ENCODE measurements at regions not wholly inside any gene's neighbourhood (a gene's known extent, or its start where the extent isn't known, plus 50 kb on each side); places are given as distances from the start of the nearest gene placed in this dataset.

- no peaks in the 10 kb centered on the region for H3K36me3 ChIP-seq (ENCODE audit: control insufficient read depth, insufficient read depth, low read length)
- no peak overlapping the region for H3K4me3 ChIP-seq (replicated peaks in 1 of 4; ENCODE audit: control extremely low read depth in 1 of 4, insufficient read depth in 1 of 4, low read depth in 3 of 4, low read length in 4 of 4)
- no peak for DNase-seq (ENCODE audit: low read depth in 2 of 2)
- H3K27me3 ChIP-seq (ENCODE audit: control insufficient read depth, insufficient read depth, low read length), result no peaks in the 10 kb centered on the region
- no peak overlapping the region for H3K4me2 ChIP-seq (ENCODE audit: extremely low read depth, insufficient read depth, low read length)
- H2AFZ ChIP-seq (ENCODE audit: low read length), result no peak overlapping the region
- no peaks in the 10 kb centered on the region for H3K79me2 ChIP-seq (ENCODE audit: control insufficient read depth, insufficient read depth, low read length)
- no peaks in the 10 kb centered on the region for H3K9me3 ChIP-seq (ENCODE audit: control insufficient read depth, insufficient read depth, low read depth, low read length)
- no peaks in the 10 kb centered on the region for H3K4me1 ChIP-seq (ENCODE audit: control insufficient read depth, extremely low read depth, insufficient read depth, low read length)
- no peak overlapping the region for H3K9ac ChIP-seq (ENCODE audit: insufficient read depth, low read length)
- no peak overlapping the region for H3K27ac ChIP-seq (ENCODE audit: insufficient read depth, low read length)
- no peaks in the 10 kb centered on the region for H4K20me1 ChIP-seq (ENCODE audit: control insufficient read depth, extremely low read depth, insufficient read depth, low read length)
- no peak for TF ChIP-seq CTCF (conservative IDR thresholded peaks at IDR 0.05 in 1 of 2, IDR thresholded peaks at IDR 0.05 in 1 of 2; ENCODE audit: low read depth in 1 of 2, low read length in 2 of 2)
Measured at GRCh38 chr14:25436288-25436875, 386.4 kb upstream of the STXBP6 start.

- H3K4me2 ChIP-seq (ENCODE audit: extremely low read depth, insufficient read depth, low read length), result no peak overlapping the region
- no peaks in the 10 kb centered on the region for H4K20me1 ChIP-seq (ENCODE audit: control insufficient read depth, extremely low read depth, insufficient read depth, low read length)
- H3K79me2 ChIP-seq (ENCODE audit: control insufficient read depth, insufficient read depth, low read length), result no peaks in the 10 kb centered on the region
- H2AFZ ChIP-seq (ENCODE audit: low read length), result no peak overlapping the region
- no peaks in the 10 kb centered on the region for H3K9me3 ChIP-seq (ENCODE audit: control insufficient read depth, insufficient read depth, low read depth, low read length)
- no peaks in the 10 kb centered on the region for H3K4me1 ChIP-seq (ENCODE audit: control insufficient read depth, extremely low read depth, insufficient read depth, low read length)
- no peaks in the 10 kb centered on the region for H3K36me3 ChIP-seq (ENCODE audit: control insufficient read depth, insufficient read depth, low read length)
- TF ChIP-seq CTCF (conservative IDR thresholded peaks at IDR 0.05 in 1 of 2, IDR thresholded peaks at IDR 0.05 in 1 of 2; ENCODE audit: low read depth in 1 of 2, low read length in 2 of 2) (no peak), EZH2 (IDR thresholded peaks at IDR 0.05; ENCODE audit: low read length, missing control alignments) (no peak)
- no peak overlapping the region for H3K9ac ChIP-seq (ENCODE audit: insufficient read depth, low read length)
- no peak overlapping the region for H3K4me3 ChIP-seq (replicated peaks in 1 of 4; ENCODE audit: control extremely low read depth in 1 of 4, insufficient read depth in 1 of 4, low read depth in 3 of 4, low read length in 4 of 4)
- DNase-seq (ENCODE audit: low read depth in 2 of 2), result no peak
- no peaks in the 10 kb centered on the region for H3K27me3 ChIP-seq (ENCODE audit: control insufficient read depth, insufficient read depth, low read length)
- H3K27ac ChIP-seq (ENCODE audit: insufficient read depth, low read length), result no peak overlapping the region
Measured at GRCh38 chr14:25431211-25432076, 381.5 kb upstream of the STXBP6 start.

- Histone ChIP-seq H3K4me2 (ENCODE audit: extremely low read depth, insufficient read depth, low read length) (no peak overlapping the region), H3K79me2 (ENCODE audit: control insufficient read depth, insufficient read depth, low read length) (no peaks in the 10 kb centered on the region), H3K36me3 (ENCODE audit: control insufficient read depth, insufficient read depth, low read length) (no peaks in the 10 kb centered on the region), H2AFZ (ENCODE audit: low read length) (no peak overlapping the region), H3K9me3 (ENCODE audit: control insufficient read depth, insufficient read depth, low read depth, low read length) (no peaks in the 10 kb centered on the region), H3K27ac (ENCODE audit: insufficient read depth, low read length) (no peak overlapping the region), H4K20me1 (ENCODE audit: control insufficient read depth, extremely low read depth, insufficient read depth, low read length) (no peaks in the 10 kb centered on the region), H3K4me1 (ENCODE audit: control insufficient read depth, extremely low read depth, insufficient read depth, low read length) (no peaks in the 10 kb centered on the region), H3K27me3 (ENCODE audit: control insufficient read depth, insufficient read depth, low read length) (no peaks in the 10 kb centered on the region), H3K9ac (ENCODE audit: insufficient read depth, low read length) (no peak overlapping the region), H3K4me3 (replicated peaks in 1 of 4; ENCODE audit: control extremely low read depth in 1 of 4, insufficient read depth in 1 of 4, low read depth in 3 of 4, low read length in 4 of 4) (no peak overlapping the region)
- DNase-seq (ENCODE audit: low read depth in 2 of 2), result no peak
- no peak for TF ChIP-seq CTCF (conservative IDR thresholded peaks at IDR 0.05 in 1 of 2, IDR thresholded peaks at IDR 0.05 in 1 of 2; ENCODE audit: low read depth in 1 of 2, low read length in 2 of 2)
- TF ChIP-seq EZH2 (IDR thresholded peaks at IDR 0.05; ENCODE audit: low read length, missing control alignments), result no peak
Measured at GRCh38 chr14:25430808-25431207, 380.9 kb upstream of the STXBP6 start.

Measured in fibroblast of lung (primary cell).